ENCODE measurements at regions not wholly inside any gene's neighbourhood (a gene's known extent, or its start where the extent isn't known, plus 50 kb on each side); places are given as distances from the start of the nearest gene placed in this dataset.

DNA sequence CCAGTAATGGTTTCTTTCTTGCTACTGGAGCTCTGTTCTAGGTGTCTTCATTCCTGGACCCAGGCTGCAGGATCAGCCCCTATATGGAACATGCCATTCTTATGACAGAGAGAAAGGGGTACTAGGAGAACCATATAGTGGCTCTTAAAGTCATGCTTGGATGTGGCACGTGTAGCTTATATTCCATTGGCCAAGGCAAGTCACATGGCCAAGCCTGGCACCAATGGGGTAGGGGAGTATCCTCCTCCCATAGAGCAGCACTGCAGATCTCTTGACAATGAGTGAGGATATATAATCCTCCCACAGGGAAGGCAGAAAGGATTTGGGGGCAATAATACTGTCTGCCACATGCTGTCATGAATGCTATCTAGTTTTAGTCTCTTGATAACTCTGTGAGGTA lies 193.3 kb downstream of the PALM2AKAP2 start:
- TF ChIP-seq, protein P1, sequence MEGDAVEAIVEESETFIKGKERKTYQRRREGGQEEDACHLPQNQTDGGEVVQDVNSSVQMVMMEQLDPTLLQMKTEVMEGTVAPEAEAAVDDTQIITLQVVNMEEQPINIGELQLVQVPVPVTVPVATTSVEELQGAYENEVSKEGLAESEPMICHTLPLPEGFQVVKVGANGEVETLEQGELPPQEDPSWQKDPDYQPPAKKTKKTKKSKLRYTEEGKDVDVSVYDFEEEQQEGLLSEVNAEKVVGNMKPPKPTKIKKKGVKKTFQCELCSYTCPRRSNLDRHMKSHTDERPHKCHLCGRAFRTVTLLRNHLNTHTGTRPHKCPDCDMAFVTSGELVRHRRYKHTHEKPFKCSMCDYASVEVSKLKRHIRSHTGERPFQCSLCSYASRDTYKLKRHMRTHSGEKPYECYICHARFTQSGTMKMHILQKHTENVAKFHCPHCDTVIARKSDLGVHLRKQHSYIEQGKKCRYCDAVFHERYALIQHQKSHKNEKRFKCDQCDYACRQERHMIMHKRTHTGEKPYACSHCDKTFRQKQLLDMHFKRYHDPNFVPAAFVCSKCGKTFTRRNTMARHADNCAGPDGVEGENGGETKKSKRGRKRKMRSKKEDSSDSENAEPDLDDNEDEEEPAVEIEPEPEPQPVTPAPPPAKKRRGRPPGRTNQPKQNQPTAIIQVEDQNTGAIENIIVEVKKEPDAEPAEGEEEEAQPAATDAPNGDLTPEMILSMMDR (IDR thresholded peaks at IDR 0.05; ENCODE audit: unreplicated experiment) = no peak
- Mint-ChIP-seq H3K4me3 (no peak overlapping the region), H3K9me3 (peaks cover 3% of the 10 kb centered on the region), H3K27me3 (ENCODE audit: low read depth) (no peaks in the 10 kb centered on the region), H3K4me1 (peaks cover 13% of the 10 kb centered on the region), H3K27ac (no peak overlapping the region), H3K36me3 (no peaks in the 10 kb centered on the region)
- DNase-seq (ENCODE audit: low spot score in 2 of 2, unreplicated experiment in 2 of 2) = no peak

DNA sequence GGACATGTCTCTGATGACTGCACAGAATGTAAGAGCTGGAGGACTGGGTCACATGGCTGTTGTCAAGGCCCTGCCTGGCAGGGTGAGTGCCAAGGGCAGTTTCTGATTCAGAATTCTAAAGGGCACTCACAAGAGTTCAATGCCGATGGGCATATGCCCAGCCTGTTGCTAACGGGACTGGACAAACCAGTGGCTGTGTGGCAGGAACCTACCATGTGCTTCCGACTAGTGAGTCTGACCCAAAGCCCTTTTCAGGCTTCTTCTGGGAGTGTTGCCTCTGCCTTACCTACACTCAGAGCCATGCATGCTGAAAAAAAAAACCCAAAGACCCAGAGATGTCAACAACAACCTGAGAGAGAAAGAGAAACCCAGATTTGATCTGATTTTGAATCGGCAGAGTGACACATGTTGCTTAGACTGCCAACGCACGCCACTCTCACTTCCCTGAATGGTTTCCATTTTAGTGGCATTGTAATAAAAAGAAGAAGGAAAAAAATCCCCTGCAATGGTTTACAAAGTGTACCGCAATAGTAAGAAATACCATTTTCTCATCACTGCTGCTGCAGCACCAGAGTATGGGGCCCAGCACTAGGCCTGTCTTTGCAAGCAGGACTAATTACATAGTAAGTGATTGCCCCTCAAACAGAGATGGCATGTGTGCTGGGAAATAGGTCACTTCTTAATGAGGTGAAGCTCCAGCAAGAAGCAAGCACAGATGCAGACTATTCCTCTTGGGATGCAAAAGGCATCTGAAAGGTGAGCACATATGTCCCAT lies 194.3 kb downstream of the PALM2AKAP2 start:
- Mint-ChIP-seq H3K4me3 (no peak overlapping the region), H3K27me3 (ENCODE audit: low read depth) (no peaks in the 10 kb centered on the region), H3K27ac (no peak overlapping the region), H3K36me3 (no peaks in the 10 kb centered on the region), H3K9me3 (peaks cover 3% of the 10 kb centered on the region), H3K4me1 (peaks cover 6% of the 10 kb centered on the region)
- TF ChIP-seq, protein P1 (IDR thresholded peaks at IDR 0.05; ENCODE audit: unreplicated experiment) = no peak
- no peak for DNase-seq (ENCODE audit: low spot score in 2 of 2, unreplicated experiment in 2 of 2)

DNA sequence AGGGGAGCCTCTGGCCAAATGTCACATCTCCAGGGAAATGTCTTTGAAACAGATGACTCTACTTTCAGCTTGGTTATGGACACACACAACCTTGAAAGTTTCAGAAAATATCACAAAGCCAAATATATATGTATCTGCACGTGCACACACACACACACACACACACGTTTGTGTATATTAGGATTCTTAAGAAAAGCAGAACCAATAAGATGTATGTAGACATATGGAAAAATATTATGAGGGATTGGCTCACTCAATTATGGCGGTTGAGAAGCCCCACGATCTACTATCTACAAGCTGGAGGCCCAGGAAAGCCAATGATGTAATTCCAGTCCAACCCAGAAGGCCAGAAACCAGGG lies 194.9 kb downstream of the PALM2AKAP2 start:
- Mint-ChIP-seq H3K27me3 (ENCODE audit: low read depth) (no peaks in the 10 kb centered on the region), H3K4me3 (no peak overlapping the region), H3K27ac (no peak overlapping the region), H3K36me3 (no peaks in the 10 kb centered on the region), H3K9me3 (peaks cover 3% of the 10 kb centered on the region), H3K4me1 (peaks cover under 1% of the 10 kb centered on the region)
- TF ChIP-seq, protein P1 (IDR thresholded peaks at IDR 0.05; ENCODE audit: unreplicated experiment) = no peak
- DNase-seq (ENCODE audit: low spot score in 2 of 2, unreplicated experiment in 2 of 2) = no peak

DNA sequence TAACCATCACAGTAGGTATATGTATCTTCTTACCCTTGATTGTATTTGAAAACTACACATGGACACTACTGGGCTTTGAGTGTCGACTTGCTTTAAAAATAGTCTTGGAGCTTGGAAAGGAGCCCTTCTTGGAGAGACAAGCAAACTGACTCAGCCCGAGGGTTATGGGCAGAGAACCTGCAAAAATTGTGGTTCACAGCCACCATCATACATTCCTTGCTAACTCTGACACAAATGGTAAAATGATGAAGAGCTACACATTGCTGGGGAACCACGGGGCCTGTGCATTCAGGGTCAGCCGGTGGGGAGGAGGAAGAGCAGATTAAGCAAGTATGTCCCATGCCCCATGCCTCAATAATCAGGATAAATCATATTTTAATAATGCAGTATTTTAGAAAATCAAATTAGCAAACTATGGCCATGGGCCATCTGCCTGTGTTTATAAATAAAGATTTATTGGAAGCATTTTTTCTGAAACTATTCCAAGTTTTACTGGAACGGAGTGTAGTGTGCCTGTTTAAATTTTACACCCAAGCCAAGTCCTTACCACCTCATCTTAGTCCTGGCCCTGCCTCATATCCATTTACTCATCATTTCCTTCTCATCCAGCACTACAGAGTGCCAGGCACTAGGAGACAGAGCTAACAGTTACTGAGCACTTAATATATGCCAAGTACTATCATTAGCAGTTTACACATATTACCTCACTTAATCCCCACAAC lies 195.7 kb downstream of the PALM2AKAP2 start:
- no peak for DNase-seq (ENCODE audit: low spot score in 2 of 2, unreplicated experiment in 2 of 2)
- H3K4me1 Mint-ChIP-seq = no peaks in the 10 kb centered on the region
- H3K4me3 Mint-ChIP-seq = no peak overlapping the region
- H3K27me3 Mint-ChIP-seq (ENCODE audit: low read depth) = no peaks in the 10 kb centered on the region
- TF ChIP-seq, protein P1 (IDR thresholded peaks at IDR 0.05; ENCODE audit: unreplicated experiment) = no peak
- peaks cover 3% of the 10 kb centered on the region for H3K9me3 Mint-ChIP-seq
- H3K36me3 Mint-ChIP-seq = no peaks in the 10 kb centered on the region
- no peak overlapping the region for H3K27ac Mint-ChIP-seq

DNA sequence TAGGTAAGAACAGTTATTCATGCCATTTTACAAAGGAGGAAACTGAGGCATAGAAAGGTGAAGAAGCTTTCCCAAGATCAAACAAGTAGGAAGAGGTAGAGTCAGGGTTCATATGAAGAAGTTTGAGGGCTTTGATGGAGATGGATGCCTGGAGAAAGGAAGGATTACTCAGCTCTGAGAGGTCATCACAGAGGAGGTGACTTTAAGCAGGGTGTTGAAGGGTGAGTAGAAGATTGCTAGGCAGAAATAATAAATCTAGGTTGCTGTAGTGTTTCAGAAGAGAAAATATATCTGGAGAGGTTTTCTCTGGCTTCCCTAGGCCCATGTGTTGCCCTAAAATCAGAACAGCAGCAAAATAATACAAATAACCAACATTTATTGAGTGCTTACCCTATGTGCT lies 196.3 kb downstream of the PALM2AKAP2 start:
- H3K27ac Mint-ChIP-seq = no peak overlapping the region
- peaks cover 3% of the 10 kb centered on the region for H3K9me3 Mint-ChIP-seq
- no peaks in the 10 kb centered on the region for H3K27me3 Mint-ChIP-seq (ENCODE audit: low read depth)
- no peak overlapping the region for H3K4me3 Mint-ChIP-seq
- DNase-seq (ENCODE audit: low spot score in 2 of 2, unreplicated experiment in 2 of 2) = no peak
- H3K36me3 Mint-ChIP-seq = no peaks in the 10 kb centered on the region
- H3K4me1 Mint-ChIP-seq = no peaks in the 10 kb centered on the region
- TF ChIP-seq, protein P1 (IDR thresholded peaks at IDR 0.05; ENCODE audit: unreplicated experiment) = no peak

All from mesothelial cell of epicardium (in vitro differentiated cells).